Neural cell (in vitro differentiated cells): ENCODE measurements at regions not wholly inside any gene's neighbourhood (a gene's known extent, or its start where the extent isn't known, plus 50 kb on each side); places are given as distances from the start of the nearest gene placed in this dataset.

Source experiments
- CTCF ChIP-seq: fragments of 450-650 bp; IDR thresholded peaks from 2 replicates; pipeline ENCODE4 v1.5.1; 2014; ENCODE audit warnings: antibody characterized with exemption, mild to moderate bottlenecking, moderate library complexity; ENCODE audit not compliant: poor library complexity, severe bottlenecking
- EP300 ChIP-seq: fragments of 450-650 bp; conservative IDR thresholded peaks from 2 replicates; pipeline ENCODE4 v1.6.1; 2014; ENCODE audit warnings: antibody characterized with exemption, mild to moderate bottlenecking, moderate library complexity; ENCODE audit not compliant: poor library complexity, severe bottlenecking
- EZH2 ChIP-seq: fragments of 200-600, 300-800 bp; shearing (Covaris generic), sonication (generic); IDR thresholded peaks from 2 replicates; pipeline ENCODE4 v1.6.1; 2014; ENCODE audit warnings: antibody characterized with exemption, low read length, borderline replicate concordance, mild to moderate bottlenecking; ENCODE audit not compliant: insufficient read depth, poor library complexity, severe bottlenecking
- POLR2AphosphoS5 ChIP-seq: IDR thresholded peaks from 2 replicates; pipeline ENCODE4 v1.6.1; 2012
- REST ChIP-seq: IDR thresholded peaks from 2 replicates; pipeline ENCODE4 v1.6.1; 2012; ENCODE audit warnings: borderline replicate concordance

GRCh38 chr2:151038516-151038915 lies 223.1 kb downstream of the RBM43 start:
- TF ChIP-seq CTCF, result no peak
- TF ChIP-seq EZH2, result no peak
- no peak for TF ChIP-seq REST
- no peak for TF ChIP-seq POLR2AphosphoS5
- TF ChIP-seq EP300, result no peak
